ENCODE measurements at regions not wholly inside any gene's neighbourhood (a gene's known extent, or its start where the extent isn't known, plus 50 kb on each side); places are given as distances from the start of the nearest gene placed in this dataset.

- CTCF ChIA-PET: no interaction called here
- H3K4me1 Mint-ChIP-seq (ENCODE audit: low read depth): no peaks in the 10 kb centered on the region
- no peak overlapping the region for H3K4me3 Mint-ChIP-seq
- H3K36me3 Mint-ChIP-seq (ENCODE audit: low read depth): no peaks in the 10 kb centered on the region
- no peaks in the 10 kb centered on the region for H3K27me3 Mint-ChIP-seq (ENCODE audit: low read depth)
- no peak overlapping the region for H3K27ac Mint-ChIP-seq
- no peak for DNase-seq
- intact Hi-C loops (cut with micrococcal nuclease): no loop called here
- peaks cover 7% of the 10 kb centered on the region for H3K9me3 Mint-ChIP-seq
Observed at GRCh38 chr18:43893001-43893637, 615.8 kb upstream of the SYT4 start.

DNA sequence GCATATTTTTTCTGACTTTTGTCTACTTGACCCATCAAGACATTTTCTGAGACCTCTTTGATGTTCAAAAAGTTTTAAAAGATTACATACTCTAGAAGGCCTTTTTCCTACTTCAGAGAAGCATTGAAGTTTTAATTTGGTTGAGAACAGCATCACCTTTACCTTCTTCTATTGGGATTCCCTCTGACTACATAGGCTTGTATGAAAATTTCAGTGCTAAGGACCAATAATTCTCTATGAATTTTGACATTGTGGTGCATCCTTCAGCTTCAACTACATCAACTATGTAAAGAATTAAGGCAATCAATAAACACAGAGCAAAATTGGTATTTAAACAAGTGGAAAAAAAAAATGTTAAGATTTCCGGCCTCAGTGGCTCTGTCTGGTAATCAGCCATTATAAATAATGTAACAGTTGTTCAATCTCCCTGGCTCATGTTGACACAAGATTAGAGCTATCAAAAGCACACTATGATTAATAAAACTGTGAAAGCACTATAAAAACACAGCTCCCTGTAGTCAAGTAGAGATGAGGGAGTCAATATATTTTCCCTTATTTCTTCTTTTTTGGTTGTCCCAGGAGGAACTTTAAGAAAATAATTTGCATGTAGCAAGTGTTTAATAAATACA, 627.0 kb upstream of the SYT4 start:
- Mint-ChIP-seq H3K27ac (no peak overlapping the region), H3K4me1 (ENCODE audit: low read depth) (no peaks in the 10 kb centered on the region), H3K36me3 (ENCODE audit: low read depth) (no peaks in the 10 kb centered on the region), H3K27me3 (ENCODE audit: low read depth) (no peaks in the 10 kb centered on the region), H3K9me3 (peaks cover 6% of the 10 kb centered on the region), H3K4me3 (no peak overlapping the region)
- CTCF ChIA-PET: interaction anchor here (0.7 kb wide), 1 partner anchor 1300 kb away, joined by 4 read pairs; no protein-coding TSS in a partner anchor
- DNase-seq: no peak
- intact Hi-C loops (cut with micrococcal nuclease): no loop called here

DNA sequence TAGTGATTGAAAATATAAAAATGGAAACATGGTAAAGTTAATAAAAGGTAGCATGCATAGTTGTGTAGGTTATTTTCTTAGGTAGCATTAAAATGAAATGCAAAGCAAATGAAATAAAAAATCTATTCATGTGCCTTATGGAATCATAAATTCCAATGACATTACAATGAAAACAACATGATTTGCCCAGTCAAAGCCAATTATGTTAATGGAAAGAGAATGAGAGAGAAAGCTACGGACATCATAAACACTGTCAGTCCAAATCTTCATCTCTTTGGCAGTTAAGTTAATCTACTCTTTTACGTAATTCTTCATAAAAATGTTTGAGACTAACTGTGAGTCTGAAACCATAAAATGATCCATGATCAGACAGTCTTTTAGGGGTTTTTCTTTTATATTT, 636.7 kb upstream of the SYT4 start:
- intact Hi-C loops (cut with micrococcal nuclease): no loop called here
- CTCF ChIA-PET: no interaction called here
- Mint-ChIP-seq H3K9me3 (peaks cover 15% of the 10 kb centered on the region), H3K27me3 (ENCODE audit: low read depth) (no peaks in the 10 kb centered on the region), H3K4me3 (no peak overlapping the region), H3K4me1 (ENCODE audit: low read depth) (no peaks in the 10 kb centered on the region), H3K36me3 (ENCODE audit: low read depth) (no peaks in the 10 kb centered on the region), H3K27ac (no peak overlapping the region)
- DNase-seq: no peak

GRCh38 chr18:43916984-43917383, 639.7 kb upstream of the SYT4 start:
- Mint-ChIP-seq H3K27me3 (ENCODE audit: low read depth) (no peaks in the 10 kb centered on the region), H3K27ac (no peak overlapping the region), H3K4me3 (no peak overlapping the region), H3K9me3 (peaks cover 7% of the 10 kb centered on the region), H3K4me1 (ENCODE audit: low read depth) (no peaks in the 10 kb centered on the region), H3K36me3 (ENCODE audit: low read depth) (no peaks in the 10 kb centered on the region)
- CTCF ChIA-PET: no interaction called here
- intact Hi-C loops (cut with micrococcal nuclease): no loop called here
- no peak for DNase-seq

DNA sequence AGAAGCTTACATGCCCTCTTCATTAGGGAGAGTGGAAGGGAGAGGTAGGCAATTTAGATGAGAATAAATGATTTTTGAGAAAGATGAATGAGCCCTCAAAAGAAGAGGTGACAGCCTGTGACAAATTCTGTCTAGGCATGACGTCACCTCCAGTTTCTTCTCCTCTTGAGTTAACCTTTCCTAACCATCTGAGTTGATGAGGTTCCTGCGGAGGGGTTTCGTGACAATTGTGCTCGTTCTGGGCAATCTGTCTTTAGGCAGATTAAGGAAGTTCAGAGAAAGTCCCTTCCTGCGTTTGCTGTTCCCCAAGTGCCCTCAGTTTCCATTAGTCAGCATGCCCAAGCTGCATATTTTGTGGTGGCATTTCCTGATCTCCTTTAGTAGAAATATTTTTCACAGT, 640.2 kb upstream of the SYT4 start:
- intact Hi-C loops (cut with micrococcal nuclease): no loop called here
- CTCF ChIA-PET: no interaction called here
- H3K4me1 Mint-ChIP-seq (ENCODE audit: low read depth): no peaks in the 10 kb centered on the region
- no peaks in the 10 kb centered on the region for H3K27me3 Mint-ChIP-seq (ENCODE audit: low read depth)
- H3K36me3 Mint-ChIP-seq (ENCODE audit: low read depth): no peaks in the 10 kb centered on the region
- H3K27ac Mint-ChIP-seq: no peak overlapping the region
- peaks cover 4% of the 10 kb centered on the region for H3K9me3 Mint-ChIP-seq
- no peak overlapping the region for H3K4me3 Mint-ChIP-seq
- DNase-seq: no peak

GRCh38 chr18:43919551-43919950, 642.3 kb upstream of the SYT4 start:
- CTCF ChIA-PET: no interaction called here
- H3K36me3 Mint-ChIP-seq (ENCODE audit: low read depth): no peaks in the 10 kb centered on the region

DNA sequence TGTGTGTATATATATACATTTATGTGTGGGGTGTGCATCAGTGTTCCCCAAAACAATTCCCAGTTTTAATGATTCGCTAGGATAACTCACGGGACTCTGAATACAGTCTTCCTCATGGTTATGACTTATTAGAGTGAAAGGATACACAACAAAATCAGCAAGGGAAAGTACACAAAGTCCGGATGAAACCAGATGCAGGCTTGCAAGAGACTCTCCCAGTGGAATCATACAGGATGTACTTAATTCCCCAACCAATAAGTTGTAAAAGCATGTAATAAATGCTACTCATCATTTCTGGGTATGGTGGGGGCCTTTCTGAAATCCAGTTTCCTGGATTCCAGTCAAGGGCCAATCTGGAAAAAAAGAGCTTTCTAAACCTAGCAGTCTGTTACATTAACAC, 654.1 kb upstream of the SYT4 start:
- Mint-ChIP-seq H3K4me1 (ENCODE audit: low read depth) (no peaks in the 10 kb centered on the region), H3K27me3 (ENCODE audit: low read depth) (no peaks in the 10 kb centered on the region), H3K36me3 (ENCODE audit: low read depth) (no peaks in the 10 kb centered on the region), H3K27ac (no peak overlapping the region), H3K9me3 (peaks cover 4% of the 10 kb centered on the region), H3K4me3 (no peak overlapping the region)
- intact Hi-C loops (cut with micrococcal nuclease): no loop called here
- DNase-seq: no peak
- CTCF ChIA-PET: no interaction called here

More at GRCh38 chr18:43919551-43919950, 642.3 kb upstream of the SYT4 start:
- peaks cover 4% of the 10 kb centered on the region for H3K9me3 Mint-ChIP-seq
- intact Hi-C loops (cut with micrococcal nuclease): no loop called here
- H3K4me3 Mint-ChIP-seq: no peak overlapping the region
- H3K27ac Mint-ChIP-seq: no peak overlapping the region
- no peak for DNase-seq
- H3K4me1 Mint-ChIP-seq (ENCODE audit: low read depth): no peaks in the 10 kb centered on the region
- H3K27me3 Mint-ChIP-seq (ENCODE audit: low read depth): no peaks in the 10 kb centered on the region

- no peak for DNase-seq
- no peak overlapping the region for H3K27ac Mint-ChIP-seq
- no peaks in the 10 kb centered on the region for H3K4me1 Mint-ChIP-seq (ENCODE audit: low read depth)
- intact Hi-C loops (cut with micrococcal nuclease): no loop called here
- no peak overlapping the region for H3K4me3 Mint-ChIP-seq
- H3K27me3 Mint-ChIP-seq (ENCODE audit: low read depth): no peaks in the 10 kb centered on the region
- peaks cover 4% of the 10 kb centered on the region for H3K9me3 Mint-ChIP-seq
- CTCF ChIA-PET: no interaction called here
- no peaks in the 10 kb centered on the region for H3K36me3 Mint-ChIP-seq (ENCODE audit: low read depth)
Observed at GRCh38 chr18:43932140-43932539, 654.9 kb upstream of the SYT4 start.

DNA sequence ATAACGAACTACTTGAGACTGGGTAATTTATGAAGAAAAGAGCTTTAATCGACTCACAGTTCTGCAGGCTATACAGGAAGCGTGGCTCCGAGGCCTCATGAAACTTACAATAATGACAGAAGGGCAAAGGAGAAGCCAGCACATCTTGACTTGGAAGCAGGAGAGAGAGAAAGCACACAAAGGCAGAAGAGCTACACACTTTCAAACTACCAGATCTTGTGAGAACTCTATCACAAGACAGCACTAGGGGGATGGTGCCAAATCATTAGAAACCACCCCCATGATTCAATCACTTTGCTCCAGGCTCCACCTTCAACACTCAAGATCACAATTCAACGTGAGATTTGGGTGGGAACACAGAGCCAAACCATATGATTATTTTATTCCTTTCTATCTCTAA, 655.9 kb upstream of the SYT4 start:
- H3K27me3 Mint-ChIP-seq (ENCODE audit: low read depth): no peaks in the 10 kb centered on the region
- DNase-seq: no peak
- H3K27ac Mint-ChIP-seq: no peak overlapping the region
- no peaks in the 10 kb centered on the region for H3K36me3 Mint-ChIP-seq (ENCODE audit: low read depth)
- H3K4me1 Mint-ChIP-seq (ENCODE audit: low read depth): no peaks in the 10 kb centered on the region
- intact Hi-C loops (cut with micrococcal nuclease): no loop called here
- peaks cover 4% of the 10 kb centered on the region for H3K9me3 Mint-ChIP-seq
- no peak overlapping the region for H3K4me3 Mint-ChIP-seq
- CTCF ChIA-PET: no interaction called here

GRCh38 chr18:43934322-43934721, 657.0 kb upstream of the SYT4 start:
- Mint-ChIP-seq H3K27ac (no peak overlapping the region), H3K4me3 (no peak overlapping the region), H3K9me3 (peaks cover 4% of the 10 kb centered on the region), H3K36me3 (ENCODE audit: low read depth) (no peaks in the 10 kb centered on the region), H3K27me3 (ENCODE audit: low read depth) (no peaks in the 10 kb centered on the region), H3K4me1 (ENCODE audit: low read depth) (no peaks in the 10 kb centered on the region)
- CTCF ChIA-PET: no interaction called here
- intact Hi-C loops (cut with micrococcal nuclease): no loop called here
- DNase-seq: no peak

- CTCF ChIA-PET: no interaction called here
- intact Hi-C loops (cut with micrococcal nuclease): no loop called here
- H3K27me3 Mint-ChIP-seq (ENCODE audit: low read depth): no peaks in the 10 kb centered on the region
Observed at GRCh38 chr18:43934781-43935471, 657.6 kb upstream of the SYT4 start.

GRCh38 chr18:43936176-43936575, 658.9 kb upstream of the SYT4 start:
- Mint-ChIP-seq H3K9me3 (peaks cover 4% of the 10 kb centered on the region), H3K4me3 (no peak overlapping the region), H3K36me3 (ENCODE audit: low read depth) (no peaks in the 10 kb centered on the region)

More at GRCh38 chr18:43934781-43935471, 657.6 kb upstream of the SYT4 start:
- Mint-ChIP-seq H3K4me3 (no peak overlapping the region), H3K36me3 (ENCODE audit: low read depth) (no peaks in the 10 kb centered on the region), H3K27ac (no peak overlapping the region), H3K9me3 (peaks cover 4% of the 10 kb centered on the region), H3K4me1 (ENCODE audit: low read depth) (no peaks in the 10 kb centered on the region)
- no peak for DNase-seq

GRCh38 chr18:43949291-43949690, 672.0 kb upstream of the SYT4 start:
- Mint-ChIP-seq H3K27ac (no peak overlapping the region), H3K4me3 (no peak overlapping the region), H3K36me3 (ENCODE audit: low read depth) (no peaks in the 10 kb centered on the region), H3K9me3 (peaks cover 8% of the 10 kb centered on the region), H3K4me1 (ENCODE audit: low read depth) (no peaks in the 10 kb centered on the region), H3K27me3 (ENCODE audit: low read depth) (no peaks in the 10 kb centered on the region)
- CTCF ChIA-PET: no interaction called here
- intact Hi-C loops (cut with micrococcal nuclease): no loop called here
- no peak for DNase-seq

More at GRCh38 chr18:43936176-43936575, 658.9 kb upstream of the SYT4 start:
- Mint-ChIP-seq H3K27ac (no peak overlapping the region), H3K27me3 (ENCODE audit: low read depth) (no peaks in the 10 kb centered on the region), H3K4me1 (ENCODE audit: low read depth) (no peaks in the 10 kb centered on the region)
- DNase-seq: no peak
- CTCF ChIA-PET: no interaction called here
- intact Hi-C loops (cut with micrococcal nuclease): no loop called here
